Activated CD8-positive, alpha-beta T cell treated with anti-CD3 and anti-CD28 coated beads for 36 hours (primary cell): ENCODE measurements at regions not wholly inside any gene's neighbourhood (a gene's known extent, or its start where the extent isn't known, plus 50 kb on each side); places are given as distances from the start of the nearest gene placed in this dataset.
A peak's percentile ranks its signal among the peaks of the same experiment; 100 is the strongest.

Source experiments
- ATAC-seq: fragments of 200-7000 bp; cut with Tn5 transposase; one replicate; pipeline ENCODE4 v1.10.0; 2021; ENCODE audit warnings: mild to moderate bottlenecking, moderate library complexity
- CTCF ChIA-PET: fragments of 350-600 bp; sonication (Branson Sonifier 250); formaldehyde crosslinking; loops from one replicate; lab custom pipeline; 2021; ENCODE audit warnings: antibody characterized with exemption; lab: Charles Lee
- POLR2A ChIA-PET: fragments of 350-600 bp; sonication (Branson Sonifier 250); formaldehyde crosslinking; loops from one replicate; lab custom pipeline; 2021; ENCODE audit warnings: antibody characterized with exemption; lab: Charles Lee
- DNase-seq: peaks from one replicate; pipeline ENCODE4 v3.0.0-alpha.2; 2020
- H3K27ac Mint-ChIP-seq: one replicate; pipeline ENCODE4 v1.8.0; 2021; ENCODE audit warnings: mild to moderate bottlenecking, mixed read lengths
- H3K27me3 Mint-ChIP-seq: one replicate; pipeline ENCODE4 v1.8.0; 2021; ENCODE audit warnings: mixed read lengths
- H3K36me3 Mint-ChIP-seq: one replicate; pipeline ENCODE4 v1.8.0; 2021; ENCODE audit warnings: low read depth, mixed read lengths
- H3K4me1 Mint-ChIP-seq: one replicate; pipeline ENCODE4 v1.8.0; 2021; ENCODE audit warnings: low read depth, mixed read lengths
- H3K4me3 Mint-ChIP-seq: one replicate; pipeline ENCODE4 v1.8.0; 2021; ENCODE audit warnings: mild to moderate bottlenecking, moderate library complexity, mixed read lengths
- H3K9me3 Mint-ChIP-seq: one replicate; pipeline ENCODE4 v1.8.0; 2021; ENCODE audit warnings: mixed read lengths
- CTCF ChIP-seq: fragments of 200-600 bp; IDR thresholded peaks from one replicate; pipeline ENCODE4 v1.8.0; 2022; ENCODE audit warnings: antibody characterized with exemption, mild to moderate bottlenecking
- intact Hi-C: fragments of 100-400 bp; cut with micrococcal nuclease; formaldehyde crosslinking; loops from one replicate; pipeline ENCODE4 v1.10.0; 2022

- Mint-ChIP-seq H3K27ac (peak overlapping the region; percentile 89), H3K9me3 (peaks cover 5% of the 10 kb centered on the region), H3K4me3 (no peak overlapping the region), H3K4me1 (peaks cover 75% of the 10 kb centered on the region), H3K27me3 (no peaks in the 10 kb centered on the region), H3K36me3 (peaks cover 19% of the 10 kb centered on the region)
- intact Hi-C loops = no loop called here
- TF ChIP-seq CTCF = no peak
- POLR2A ChIA-PET = interaction anchor here (1.2 kb wide), 1 partner anchor 17 kb away, joined by 3 read pairs; no protein-coding TSS in a partner anchor
- CTCF ChIA-PET = no interaction called here
- ATAC-seq (no peak), DNase-seq (no peak)
Measured at GRCh38 chr2:189298038-189298437, 118.5 kb upstream of the COL5A2 start.

- Mint-ChIP-seq H3K4me3 (no peak overlapping the region), H3K9me3 (peaks cover 7% of the 10 kb centered on the region), H3K27ac (peak overlapping the region; percentile 89), H3K27me3 (no peaks in the 10 kb centered on the region), H3K36me3 (peaks cover 20% of the 10 kb centered on the region), H3K4me1 (peaks cover 78% of the 10 kb centered on the region)
- intact Hi-C loops = no loop called here
- POLR2A ChIA-PET = interaction anchor here (1.2 kb wide), 1 partner anchor 17 kb away, joined by 3 read pairs; no protein-coding TSS in a partner anchor
- CTCF ChIA-PET = no interaction called here
- TF ChIP-seq CTCF = no peak
- ATAC-seq (no peak), DNase-seq (no peak)
Measured at GRCh38 chr2:189298481-189298880, 118.9 kb upstream of the COL5A2 start.

GRCh38 chr2:189299974-189300373 lies 120.4 kb upstream of the COL5A2 start:
- no peak for DNase-seq
- peaks cover 11% of the 10 kb centered on the region for H3K9me3 Mint-ChIP-seq
- peaks cover 29% of the 10 kb centered on the region for H3K36me3 Mint-ChIP-seq
- intact Hi-C loops = no loop called here
- no peak for ATAC-seq
- peaks cover 83% of the 10 kb centered on the region for H3K4me1 Mint-ChIP-seq
- no peaks in the 10 kb centered on the region for H3K27me3 Mint-ChIP-seq
- ChIA-PET CTCF (no interaction called here), POLR2A (no interaction called here)
- no peak overlapping the region for H3K4me3 Mint-ChIP-seq
- H3K27ac Mint-ChIP-seq = peak overlapping the region; percentile 95
- TF ChIP-seq CTCF = no peak

- Mint-ChIP-seq H3K36me3 (peaks cover 33% of the 10 kb centered on the region), H3K27me3 (no peaks in the 10 kb centered on the region), H3K9me3 (peaks cover 11% of the 10 kb centered on the region), H3K4me3 (no peak overlapping the region), H3K4me1 (peaks cover 85% of the 10 kb centered on the region), H3K27ac (peak overlapping the region; percentile 95)
- no peak for TF ChIP-seq CTCF
- ATAC-seq (peak; percentile 62), DNase-seq (peak; percentile 70)
- ChIA-PET POLR2A (no interaction called here), CTCF (no interaction called here)
- intact Hi-C loops = no loop called here
Measured at GRCh38 chr2:189300916-189301315, 121.4 kb upstream of the COL5A2 start.

- H3K36me3 Mint-ChIP-seq = peaks cover 34% of the 10 kb centered on the region
- no peaks in the 10 kb centered on the region for H3K27me3 Mint-ChIP-seq
- H3K4me1 Mint-ChIP-seq = peaks cover 78% of the 10 kb centered on the region
- POLR2A ChIA-PET = no interaction called here
- ATAC-seq (peak; percentile 70), DNase-seq (peak; percentile 42)
- H3K27ac Mint-ChIP-seq = peak overlapping the region; percentile 95
- peaks cover 10% of the 10 kb centered on the region for H3K9me3 Mint-ChIP-seq
- no peak for TF ChIP-seq CTCF
- intact Hi-C loops = no loop called here
- CTCF ChIA-PET = interaction anchor here (0.7 to 2.1 kb wide), 2 partner anchors 13 to 159 kb away, joined by 3 to 7 read pairs; no protein-coding TSS in a partner anchor
- H3K4me3 Mint-ChIP-seq = no peak overlapping the region
Measured at GRCh38 chr2:189302274-189302948, 122.8 kb upstream of the COL5A2 start.
